Smooth muscle cell (in vitro differentiated cells): ENCODE measurements at regions not wholly inside any gene's neighbourhood (a gene's known extent, or its start where the extent isn't known, plus 50 kb on each side); places are given as distances from the start of the nearest gene placed in this dataset.

Experiments
- DNase-seq: peaks from one replicate; lab custom pipeline; 2025; ENCODE audit not compliant: unreplicated experiment; lab: John Stamatoyannopoulos, UW
- H2AFZ ChIP-seq: fragments of 200-600 bp; sonication (generic); 2 replicates; pipeline ENCODE4 v1.6.0; 2016; ENCODE audit warnings: antibody characterized with exemption, low read depth, mild to moderate bottlenecking
- H3F3A ChIP-seq: fragments of 200-600 bp; sonication (generic); 2 replicates; pipeline ENCODE4 v1.6.0; 2017; ENCODE audit warnings: antibody characterized with exemption, low read depth
- H3K27ac ChIP-seq: fragments of 200-600 bp; sonication (generic); 2 replicates; pipeline ENCODE4 v1.5.1; 2016; ENCODE audit warnings: low read depth, mild to moderate bottlenecking
- H3K27me3 ChIP-seq: fragments of 200-600 bp; sonication (generic); 2 replicates; pipeline ENCODE4 v1.6.1; 2016; ENCODE audit warnings: low read depth, mild to moderate bottlenecking
- H3K36me3 ChIP-seq: fragments of 200-600 bp; sonication (generic); 2 replicates; pipeline ENCODE4 v1.5.1; 2016; ENCODE audit warnings: low read depth
- H3K4me1 ChIP-seq: fragments of 200-600 bp; sonication (generic); 2 replicates; pipeline ENCODE4 v1.5.1; 2016; ENCODE audit warnings: low read depth
- H3K4me2 ChIP-seq: fragments of 200-600 bp; sonication (generic); 2 replicates; pipeline ENCODE4 v1.6.0; 2016; ENCODE audit warnings: mild to moderate bottlenecking
- H3K4me3 ChIP-seq: fragments of 200-600 bp; sonication (generic); 2 replicates; pipeline ENCODE4 v1.5.1; 2016; ENCODE audit warnings: mild to moderate bottlenecking
- H3K79me2 ChIP-seq: fragments of 200-600 bp; sonication (generic); 2 replicates; pipeline ENCODE4 v1.6.0; 2016; ENCODE audit warnings: low read depth, mild to moderate bottlenecking
- H3K9ac ChIP-seq: fragments of 200-600 bp; sonication (generic); 2 replicates; pipeline ENCODE4 v1.6.0; 2016; ENCODE audit warnings: low read depth
- H3K9me3 ChIP-seq: fragments of 200-600 bp; sonication (generic); replicated peaks from 2 replicates; pipeline ENCODE4 v1.5.1; 2016; ENCODE audit warnings: low read depth
- H4K20me1 ChIP-seq: fragments of 200-600 bp; sonication (generic); 2 replicates; pipeline ENCODE4 v1.6.0; 2016; ENCODE audit warnings: low read depth
- CTCF ChIP-seq: fragments of 200-600 bp; sonication (generic); IDR thresholded peaks from 2 replicates; pipeline ENCODE4 v1.5.1; 2017; ENCODE audit warnings: borderline replicate concordance, mild to moderate bottlenecking, antibody characterized with exemption; ENCODE audit not compliant: insufficient read depth, poor library complexity, severe bottlenecking
- whole genome bisulfite sequencing: methylation state at CpG from one replicate; pipeline ENCODE4 v1.1.7; 2016; ENCODE audit warnings: low lambda C conversion rate; 5-methylcytosine and 5-hydroxymethylcytosine counted together

GRCh38 chr1:112284796-112285195, 111.2 kb upstream of the CTTNBP2NL start:
- H3K4me3 ChIP-seq: no peak overlapping the region
- H3K27ac ChIP-seq: no peak overlapping the region
- no peaks in the 10 kb centered on the region for H3F3A ChIP-seq
- no peak overlapping the region for H3K9ac ChIP-seq
- H3K36me3 ChIP-seq: no peaks in the 10 kb centered on the region
- H3K27me3 ChIP-seq: no peaks in the 10 kb centered on the region
- WGBS: 58% methylated on average over 2 of the region's 2 CpGs
- no peaks in the 10 kb centered on the region for H3K4me1 ChIP-seq
- no peak overlapping the region for H3K4me2 ChIP-seq
- DNase-seq: no peak
- H3K79me2 ChIP-seq: no peaks in the 10 kb centered on the region
- no peaks in the 10 kb centered on the region for H3K9me3 ChIP-seq
- H2AFZ ChIP-seq: no peak overlapping the region
- no peak for TF ChIP-seq CTCF
- H4K20me1 ChIP-seq: no peaks in the 10 kb centered on the region

- H3K9me3 ChIP-seq: no peaks in the 10 kb centered on the region
- H3K27me3 ChIP-seq: no peaks in the 10 kb centered on the region
- 79% methylated on average over 4 of the region's 4 CpGs for WGBS
- H3F3A ChIP-seq: no peaks in the 10 kb centered on the region
- no peak for TF ChIP-seq CTCF
- no peaks in the 10 kb centered on the region for H3K79me2 ChIP-seq
- DNase-seq: no peak
- no peaks in the 10 kb centered on the region for H4K20me1 ChIP-seq
- H3K4me3 ChIP-seq: no peak overlapping the region
- H3K4me2 ChIP-seq: no peak overlapping the region
- H2AFZ ChIP-seq: no peak overlapping the region
- H3K9ac ChIP-seq: no peak overlapping the region
- H3K27ac ChIP-seq: no peak overlapping the region
- no peaks in the 10 kb centered on the region for H3K36me3 ChIP-seq
- no peaks in the 10 kb centered on the region for H3K4me1 ChIP-seq
Measured at GRCh38 chr1:112285316-112285715, 110.7 kb upstream of the CTTNBP2NL start.

- H2AFZ ChIP-seq: no peak overlapping the region
- no peak for TF ChIP-seq CTCF
- H3K9me3 ChIP-seq: no peaks in the 10 kb centered on the region
- H3K4me2 ChIP-seq: no peak overlapping the region
- no peak overlapping the region for H3K9ac ChIP-seq
- H3K4me3 ChIP-seq: no peak overlapping the region
- no peaks in the 10 kb centered on the region for H4K20me1 ChIP-seq
- no peaks in the 10 kb centered on the region for H3K79me2 ChIP-seq
- H3F3A ChIP-seq: no peaks in the 10 kb centered on the region
- H3K27me3 ChIP-seq: no peaks in the 10 kb centered on the region
- DNase-seq: no peak
- no peak overlapping the region for H3K27ac ChIP-seq
- no peaks in the 10 kb centered on the region for H3K36me3 ChIP-seq
- WGBS: 64% methylated on average over 3 of the region's 3 CpGs
- no peaks in the 10 kb centered on the region for H3K4me1 ChIP-seq
Measured at GRCh38 chr1:112285746-112286145, 110.3 kb upstream of the CTTNBP2NL start.

- Histone ChIP-seq H3K27me3 (no peaks in the 10 kb centered on the region), H3K27ac (no peak overlapping the region), H2AFZ (no peak overlapping the region), H3F3A (no peaks in the 10 kb centered on the region), H3K4me3 (no peak overlapping the region), H3K9me3 (no peaks in the 10 kb centered on the region), H3K4me2 (no peak overlapping the region), H4K20me1 (no peaks in the 10 kb centered on the region), H3K79me2 (no peaks in the 10 kb centered on the region), H3K4me1 (no peaks in the 10 kb centered on the region), H3K36me3 (no peaks in the 10 kb centered on the region), H3K9ac (no peak overlapping the region)
- no peak for DNase-seq
- TF ChIP-seq CTCF: no peak
- 55% methylated on average over 5 of the region's 5 CpGs for WGBS
Measured at GRCh38 chr1:112296908-112297307, 99.1 kb upstream of the CTTNBP2NL start.
